Neural cell (in vitro differentiated cells): ENCODE measurements at regions not wholly inside any gene's neighbourhood (a gene's known extent, or its start where the extent isn't known, plus 50 kb on each side); places are given as distances from the start of the nearest gene placed in this dataset.

ENCODE experiments used
- H2AFZ ChIP-seq: fragments of 200-600, 300-800 bp; sonication (generic), shearing (Covaris generic); 2 replicates; pipeline ENCODE4 v1.6.0; 2014; ENCODE audit warnings: low read depth, mild to moderate bottlenecking, antibody characterized with exemption, low read length, moderate library complexity
- H3F3A ChIP-seq: fragments of 200-600 bp; shearing (Covaris generic); 2 replicates; pipeline ENCODE4 v1.6.1; 2016; ENCODE audit warnings: mild to moderate bottlenecking, moderate library complexity, mixed read lengths, antibody characterized with exemption, low read length; ENCODE audit not compliant: insufficient read depth, poor library complexity, severe bottlenecking
- H3K27ac ChIP-seq: fragments of 200-600, 300-800 bp; sonication (generic), shearing (Covaris generic); 2 replicates; pipeline ENCODE4 v1.5.1; 2014; ENCODE audit warnings: mild to moderate bottlenecking, low read length, moderate library complexity
- H3K27me3 ChIP-seq: fragments of 300-800, 200-600 bp; sonication (generic), shearing (Covaris generic); 2 replicates; pipeline ENCODE4 v1.6.0; 2014; ENCODE audit warnings: mild to moderate bottlenecking, low read depth, low read length, moderate library complexity; ENCODE audit not compliant: insufficient read depth
- H3K36me3 ChIP-seq: fragments of 300-800, 200-600 bp; sonication (generic), shearing (Covaris generic); 2 replicates; pipeline ENCODE4 v1.5.1; 2014; ENCODE audit warnings: mild to moderate bottlenecking, antibody characterized with exemption, low read length, moderate library complexity; ENCODE audit not compliant: insufficient read depth
- H3K4me2 ChIP-seq: fragments of 300-800, 200-600 bp; sonication (generic), shearing (Covaris generic); 2 replicates; pipeline ENCODE4 v1.6.0; 2014; ENCODE audit warnings: mild to moderate bottlenecking, low read length
- H3K4me3 ChIP-seq: fragments of 300-800, 200-600 bp; sonication (generic), shearing (Covaris generic); 2 replicates; pipeline ENCODE4 v1.5.1; 2014; ENCODE audit warnings: mild to moderate bottlenecking, low read length, moderate library complexity
- H3K79me2 ChIP-seq: fragments of 200-600 bp; shearing (Covaris generic); replicated peaks from 2 replicates; pipeline ENCODE4 v1.6.0; 2014; ENCODE audit warnings: mild to moderate bottlenecking, low read length, moderate library complexity; ENCODE audit not compliant: insufficient read depth
- H3K9ac ChIP-seq: fragments of 300-800, 200-600 bp; sonication (generic), shearing (Covaris generic); 2 replicates; pipeline ENCODE4 v1.6.1; 2016; ENCODE audit warnings: mild to moderate bottlenecking, low read length, mixed read lengths
- H3K9me2 ChIP-seq: fragments of 200-600 bp; shearing (Covaris generic); 2 replicates; pipeline ENCODE4 v1.6.1; 2016; ENCODE audit warnings: mild to moderate bottlenecking, low read length, mixed read lengths; ENCODE audit not compliant: insufficient read depth
- H3K9me3 ChIP-seq: fragments of 200-600, 300-800 bp; sonication (generic), shearing (Covaris generic); 2 replicates; pipeline ENCODE4 v1.6.1; 2016; ENCODE audit warnings: mild to moderate bottlenecking, mixed run types, low read length, moderate library complexity, mixed read lengths
- H4K20me1 ChIP-seq: fragments of 200-600 bp; shearing (Covaris generic); 2 replicates; pipeline ENCODE4 v1.6.1; 2016; ENCODE audit warnings: mild to moderate bottlenecking, mixed run types; ENCODE audit not compliant: insufficient read depth
- CTCF ChIP-seq: fragments of 450-650 bp; IDR thresholded peaks from 2 replicates; pipeline ENCODE4 v1.5.1; 2014; ENCODE audit warnings: antibody characterized with exemption, mild to moderate bottlenecking, moderate library complexity; ENCODE audit not compliant: poor library complexity, severe bottlenecking
- EP300 ChIP-seq: fragments of 450-650 bp; conservative IDR thresholded peaks from 2 replicates; pipeline ENCODE4 v1.6.1; 2014; ENCODE audit warnings: antibody characterized with exemption, mild to moderate bottlenecking, moderate library complexity; ENCODE audit not compliant: poor library complexity, severe bottlenecking
- EZH2 ChIP-seq: fragments of 200-600, 300-800 bp; shearing (Covaris generic), sonication (generic); IDR thresholded peaks from 2 replicates; pipeline ENCODE4 v1.6.1; 2014; ENCODE audit warnings: antibody characterized with exemption, low read length, borderline replicate concordance, mild to moderate bottlenecking; ENCODE audit not compliant: insufficient read depth, poor library complexity, severe bottlenecking
- MXI1 ChIP-seq: fragments of 450-650 bp; conservative IDR thresholded peaks from 2 replicates; pipeline ENCODE4 v1.6.1; 2014; ENCODE audit warnings: antibody characterized with exemption, mild to moderate bottlenecking; ENCODE audit not compliant: poor library complexity, severe bottlenecking
- POLR2AphosphoS5 ChIP-seq: IDR thresholded peaks from 2 replicates; pipeline ENCODE4 v1.6.1; 2012
- RAD21 ChIP-seq: fragments of 450-650 bp; conservative IDR thresholded peaks from 2 replicates; pipeline ENCODE4 v1.6.1; 2014; ENCODE audit warnings: antibody characterized with exemption, mild to moderate bottlenecking, moderate library complexity
- REST ChIP-seq: IDR thresholded peaks from 2 replicates; pipeline ENCODE4 v1.6.1; 2012; ENCODE audit warnings: borderline replicate concordance
- SMC3 ChIP-seq: fragments of 450-650 bp; conservative IDR thresholded peaks from 2 replicates; pipeline ENCODE4 v1.6.1; 2014; ENCODE audit warnings: antibody characterized with exemption, mild to moderate bottlenecking, moderate library complexity; ENCODE audit not compliant: poor library complexity
- TAF1 ChIP-seq: IDR thresholded peaks from 2 replicates; pipeline ENCODE4 v1.6.1; 2012; ENCODE audit warnings: low read depth

DNA sequence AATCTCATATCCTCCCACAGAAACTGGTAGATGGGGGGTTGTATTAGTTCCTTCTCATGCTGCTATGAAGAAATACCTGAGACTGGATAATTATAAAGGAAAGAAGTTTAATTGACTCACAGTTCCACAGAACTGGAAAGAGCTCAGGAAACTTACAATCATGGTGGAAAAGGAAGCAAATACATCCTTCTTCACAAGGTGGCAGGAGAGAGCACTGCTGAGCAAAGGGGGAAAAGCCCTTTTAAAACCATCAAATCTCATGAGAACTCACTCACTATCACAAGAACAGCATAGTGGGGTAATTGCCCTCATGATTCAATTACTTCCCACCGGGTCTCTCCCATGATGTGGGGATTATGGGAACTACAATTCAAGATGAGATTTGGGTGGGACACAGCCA, 250.5 kb upstream of the GPRIN3 start:
- TF ChIP-seq POLR2AphosphoS5 (no peak), EZH2 (no peak), CTCF (no peak), EP300 (no peak), RAD21 (no peak), SMC3 (no peak), REST (no peak), MXI1 (no peak), TAF1 (no peak)
- H3K27me3 ChIP-seq: no peaks in the 10 kb centered on the region
- no peaks in the 10 kb centered on the region for H3K9me3 ChIP-seq
- no peak overlapping the region for H2AFZ ChIP-seq
- no peaks in the 10 kb centered on the region for H4K20me1 ChIP-seq
- no peaks in the 10 kb centered on the region for H3K9me2 ChIP-seq
- no peaks in the 10 kb centered on the region for H3F3A ChIP-seq
- no peaks in the 10 kb centered on the region for H3K36me3 ChIP-seq
- H3K9ac ChIP-seq: no peak overlapping the region
- H3K27ac ChIP-seq: no peak overlapping the region
- no peak overlapping the region for H3K4me2 ChIP-seq
- H3K4me3 ChIP-seq: no peak overlapping the region
- no peaks in the 10 kb centered on the region for H3K79me2 ChIP-seq

- Histone ChIP-seq H2AFZ (no peak overlapping the region), H3F3A (no peaks in the 10 kb centered on the region), H3K4me3 (no peak overlapping the region), H4K20me1 (no peaks in the 10 kb centered on the region), H3K79me2 (no peaks in the 10 kb centered on the region), H3K9me3 (no peaks in the 10 kb centered on the region), H3K27ac (no peak overlapping the region), H3K4me2 (no peak overlapping the region), H3K9me2 (no peaks in the 10 kb centered on the region), H3K27me3 (no peaks in the 10 kb centered on the region), H3K9ac (no peak overlapping the region), H3K36me3 (no peaks in the 10 kb centered on the region)
- TF ChIP-seq EP300 (no peak), REST (no peak), RAD21 (no peak), TAF1 (no peak), SMC3 (no peak), MXI1 (no peak), CTCF (no peak), POLR2AphosphoS5 (no peak), EZH2 (no peak)
These were observed 249.2 kb upstream of the GPRIN3 start for GRCh38 chr4:89556601-89557305.
